Rectal smooth muscle tissue (tissue), 1 donor: ENCODE measurements at regions not wholly inside any gene's neighbourhood (a gene's known extent, or its start where the extent isn't known, plus 50 kb on each side); places are given as distances from the start of the nearest gene placed in this dataset.

Experiments used
- H3K27ac ChIP-seq: one replicate; pipeline ENCODE4 v1.7.0; 2013; ENCODE audit warnings: low read depth, low read length, inconsistent platforms
- H3K27me3 ChIP-seq: one replicate; pipeline ENCODE4 v1.7.0; 2013; ENCODE audit warnings: low read length; ENCODE audit not compliant: control insufficient read depth, insufficient read depth
- H3K36me3 ChIP-seq: one replicate; pipeline ENCODE4 v1.7.0; 2013; ENCODE audit warnings: low read length; ENCODE audit not compliant: control insufficient read depth, insufficient read depth
- H3K4me1 ChIP-seq: one replicate; pipeline ENCODE4 v1.7.0; 2013; ENCODE audit warnings: low read length; ENCODE audit not compliant: control insufficient read depth, insufficient read depth
- H3K4me3 ChIP-seq: one replicate; pipeline ENCODE4 v1.7.0; 2013; ENCODE audit warnings: low read length
- H3K9ac ChIP-seq: one replicate; pipeline ENCODE4 v1.7.0; 2013; ENCODE audit warnings: low read length

DNA sequence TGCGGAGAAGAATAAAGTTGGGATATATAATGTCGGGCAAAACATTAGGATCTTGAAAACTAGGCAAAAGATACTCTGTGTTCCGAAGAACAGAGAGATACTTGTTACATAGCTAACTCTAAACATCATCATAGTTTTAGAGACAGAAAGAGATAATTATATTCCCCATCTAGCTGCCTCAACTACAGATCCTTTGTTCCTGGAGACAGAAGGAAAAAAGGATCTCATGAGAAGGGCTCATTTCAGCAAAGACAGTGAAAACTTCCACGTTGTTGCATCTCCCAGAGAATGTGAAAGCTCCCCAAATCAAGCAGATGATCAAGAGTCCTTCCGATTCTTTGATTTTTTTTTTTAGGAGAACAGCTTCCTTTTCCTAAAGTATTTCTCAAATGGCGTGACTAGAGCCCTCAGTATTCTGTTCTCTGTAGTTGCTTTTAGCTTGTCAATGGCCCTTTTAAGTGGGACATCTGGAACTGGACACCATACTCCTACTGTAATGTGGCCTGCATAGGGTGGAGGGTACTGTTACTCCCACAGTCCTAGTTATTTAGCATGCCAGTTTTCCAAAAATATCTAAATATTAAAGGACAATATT, 1048.2 kb downstream of the TTLL7 start:
- no peaks in the 10 kb centered on the region for H3K27me3 ChIP-seq
- H3K9ac ChIP-seq = no peak overlapping the region
- H3K4me3 ChIP-seq = no peak overlapping the region
- no peaks in the 10 kb centered on the region for H3K36me3 ChIP-seq
- H3K27ac ChIP-seq = no peak overlapping the region
- H3K4me1 ChIP-seq = no peaks in the 10 kb centered on the region

DNA sequence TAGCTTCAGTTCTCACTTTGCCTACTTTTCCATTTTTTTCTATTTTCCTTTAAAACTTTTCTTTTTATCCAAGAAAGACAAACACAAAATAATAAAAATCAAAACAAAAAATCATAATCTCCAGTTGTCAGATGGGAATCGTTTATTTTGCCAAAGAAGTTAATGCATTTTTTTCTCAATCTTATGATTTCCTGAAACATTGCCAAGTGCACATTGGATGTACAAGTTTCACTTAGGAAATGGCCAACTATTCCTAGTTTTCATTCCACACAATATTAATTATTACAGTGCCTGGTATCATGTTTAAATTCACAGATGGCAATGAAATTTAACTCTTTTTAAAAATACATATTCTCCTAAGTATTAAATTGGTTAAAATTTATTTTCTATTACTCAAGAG, 1050.5 kb downstream of the TTLL7 start:
- H3K36me3 ChIP-seq = no peaks in the 10 kb centered on the region
- H3K4me1 ChIP-seq = no peaks in the 10 kb centered on the region
- H3K27me3 ChIP-seq = no peaks in the 10 kb centered on the region
- no peak overlapping the region for H3K9ac ChIP-seq
- H3K4me3 ChIP-seq = no peak overlapping the region
- H3K27ac ChIP-seq = no peak overlapping the region

DNA sequence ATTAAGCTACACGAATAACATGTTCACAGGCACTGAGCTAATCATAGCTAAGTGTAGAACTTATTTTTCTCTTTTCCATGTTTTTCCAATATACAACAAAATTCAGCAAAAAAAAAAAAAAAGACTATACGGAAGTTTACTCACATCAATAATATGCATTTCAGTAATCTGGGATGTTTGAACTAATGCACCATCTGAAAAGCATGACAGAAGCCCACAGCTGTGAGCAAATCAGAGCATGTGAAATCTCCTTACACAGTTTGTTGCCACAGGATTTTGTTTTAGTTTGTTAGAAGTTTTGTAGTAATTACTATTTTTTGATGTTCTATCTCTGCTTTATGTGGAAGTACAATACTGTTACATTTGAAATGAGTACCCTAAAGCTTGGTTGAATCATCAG, 1051.7 kb downstream of the TTLL7 start:
- Histone ChIP-seq H3K27me3 (no peaks in the 10 kb centered on the region), H3K27ac (no peak overlapping the region), H3K4me1 (no peaks in the 10 kb centered on the region), H3K36me3 (no peaks in the 10 kb centered on the region), H3K4me3 (no peak overlapping the region), H3K9ac (no peak overlapping the region)

- Histone ChIP-seq H3K4me3 (no peak overlapping the region), H3K9ac (no peak overlapping the region), H3K27me3 (no peaks in the 10 kb centered on the region), H3K4me1 (no peaks in the 10 kb centered on the region), H3K36me3 (no peaks in the 10 kb centered on the region), H3K27ac (no peak overlapping the region)
These were observed 1052.8 kb downstream of the TTLL7 start for GRCh38 chr1:82946096-82946605.

GRCh38 chr1:82944822-82945221, 1054.1 kb downstream of the TTLL7 start:
- H3K36me3 ChIP-seq = no peaks in the 10 kb centered on the region
- H3K4me1 ChIP-seq = no peaks in the 10 kb centered on the region
- H3K9ac ChIP-seq = no peak overlapping the region
- H3K4me3 ChIP-seq = no peak overlapping the region
- H3K27ac ChIP-seq = no peak overlapping the region
- H3K27me3 ChIP-seq = no peaks in the 10 kb centered on the region

DNA sequence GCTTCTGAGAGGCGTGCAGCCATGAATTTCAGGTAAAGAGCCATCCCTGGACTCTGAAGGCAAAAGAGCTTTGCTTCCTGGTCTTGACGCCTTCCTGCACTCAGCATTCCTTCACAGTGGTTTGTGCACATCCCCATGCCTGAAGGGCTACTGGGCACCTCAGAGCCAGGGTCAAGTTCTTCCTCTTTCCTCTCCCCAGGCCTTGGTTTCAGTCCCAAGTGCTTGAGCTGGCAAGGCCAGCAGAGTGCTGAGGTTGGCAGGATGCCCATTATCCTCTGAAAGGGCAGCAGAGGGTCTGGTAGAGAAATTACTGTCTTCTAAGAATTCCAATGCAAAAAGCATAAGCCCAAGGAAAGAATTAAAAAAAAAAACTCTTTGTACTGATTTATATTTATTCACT, 1064.9 kb downstream of the TTLL7 start:
- H3K27ac ChIP-seq = no peak overlapping the region
- H3K9ac ChIP-seq = no peak overlapping the region
- no peaks in the 10 kb centered on the region for H3K36me3 ChIP-seq

DNA sequence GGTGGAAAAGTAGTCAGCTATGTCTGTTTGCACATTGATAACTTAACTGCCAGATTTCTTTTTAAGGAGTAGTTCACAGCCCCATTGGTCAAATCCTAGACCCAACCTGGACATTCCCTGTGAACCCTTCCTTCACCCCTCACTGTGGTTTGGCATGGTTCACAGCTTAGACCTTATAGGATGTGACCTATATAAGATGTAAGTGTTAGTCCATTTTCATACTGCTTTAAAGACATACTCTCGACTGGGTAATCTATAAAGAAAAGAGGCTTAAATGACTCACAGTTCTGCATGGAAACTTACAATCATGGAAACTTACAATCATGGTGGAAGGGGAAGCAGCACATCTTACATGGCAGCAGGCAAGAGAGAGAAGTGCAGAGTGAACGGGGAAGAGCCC, 1066.2 kb downstream of the TTLL7 start:
- H3K27ac ChIP-seq = no peak overlapping the region
- H3K4me1 ChIP-seq = no peaks in the 10 kb centered on the region

More for the DNA sequence above, 1064.9 kb downstream of the TTLL7 start:
- no peaks in the 10 kb centered on the region for H3K27me3 ChIP-seq
- H3K4me3 ChIP-seq = no peak overlapping the region
- no peaks in the 10 kb centered on the region for H3K4me1 ChIP-seq

GRCh38 chr1:82932207-82932606, 1066.7 kb downstream of the TTLL7 start:
- Histone ChIP-seq H3K27ac (no peak overlapping the region), H3K36me3 (no peaks in the 10 kb centered on the region), H3K9ac (no peak overlapping the region), H3K4me1 (no peaks in the 10 kb centered on the region), H3K4me3 (no peak overlapping the region), H3K27me3 (no peaks in the 10 kb centered on the region)

More for the DNA sequence above, 1066.2 kb downstream of the TTLL7 start:
- Histone ChIP-seq H3K27me3 (no peaks in the 10 kb centered on the region), H3K36me3 (no peaks in the 10 kb centered on the region), H3K4me3 (no peak overlapping the region), H3K9ac (no peak overlapping the region)

DNA sequence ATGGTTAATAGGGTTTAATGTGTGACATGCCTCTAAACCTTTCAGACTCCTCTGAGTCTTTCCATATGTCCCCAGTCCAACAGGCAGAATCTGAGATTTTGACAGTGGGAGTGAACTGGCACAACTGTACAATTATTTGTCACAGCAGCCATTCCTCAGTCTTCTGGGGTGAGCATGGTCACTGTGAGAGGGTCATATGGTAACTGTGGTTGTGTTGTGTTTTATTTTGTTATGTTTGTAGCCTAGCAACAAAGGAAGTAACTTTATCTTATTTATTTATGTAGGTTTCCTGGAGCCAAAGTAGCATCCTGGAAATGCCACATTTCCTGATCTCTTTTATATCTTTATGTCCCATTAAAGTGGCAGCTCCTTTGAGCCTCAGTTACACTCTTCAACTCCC, 1067.9 kb downstream of the TTLL7 start:
- Histone ChIP-seq H3K4me1 (no peaks in the 10 kb centered on the region), H3K27me3 (no peaks in the 10 kb centered on the region), H3K27ac (no peak overlapping the region), H3K4me3 (no peak overlapping the region), H3K36me3 (no peaks in the 10 kb centered on the region), H3K9ac (no peak overlapping the region)

DNA sequence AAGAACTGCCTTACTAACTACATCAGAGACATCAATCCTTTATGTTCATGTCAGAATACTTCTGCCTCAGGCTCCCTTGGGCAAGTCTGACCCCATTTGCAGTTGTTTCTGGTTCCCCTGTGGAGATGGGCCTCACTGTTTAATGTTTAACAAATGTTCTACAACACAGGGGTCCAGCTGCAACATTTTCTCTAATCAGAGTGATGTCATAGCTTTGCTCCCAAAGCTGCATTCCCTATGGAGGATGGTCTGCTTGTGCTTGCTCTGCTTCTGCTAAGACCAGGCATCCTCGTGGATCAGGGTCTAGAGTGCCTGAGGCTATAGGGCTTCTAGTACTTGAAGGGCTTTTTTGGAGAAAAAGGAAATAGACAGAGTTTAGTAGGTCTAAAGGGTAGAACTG, 1071.2 kb downstream of the TTLL7 start:
- no peak overlapping the region for H3K9ac ChIP-seq
- H3K36me3 ChIP-seq = no peaks in the 10 kb centered on the region
- no peaks in the 10 kb centered on the region for H3K27me3 ChIP-seq
- H3K27ac ChIP-seq = no peak overlapping the region
- no peak overlapping the region for H3K4me3 ChIP-seq
- no peaks in the 10 kb centered on the region for H3K4me1 ChIP-seq

DNA sequence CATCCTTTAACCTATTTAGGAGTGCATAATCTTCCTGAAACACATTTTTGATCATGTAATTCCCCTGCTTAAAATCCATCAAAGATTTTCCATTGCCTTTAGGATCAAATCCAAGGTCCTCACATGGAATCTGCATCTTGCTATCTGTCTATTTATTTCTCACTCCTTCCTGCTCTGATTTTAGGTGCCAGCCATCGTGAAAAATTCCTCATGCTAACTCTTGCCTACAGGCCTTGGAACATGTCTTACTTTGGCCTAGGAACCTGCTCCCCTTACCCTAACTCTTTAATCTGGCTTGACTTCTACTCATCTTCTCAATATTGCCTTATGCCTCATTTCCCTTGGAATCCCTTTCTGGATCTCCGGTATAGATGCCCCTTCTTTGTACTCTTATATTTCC, 1074.3 kb downstream of the TTLL7 start:
- no peaks in the 10 kb centered on the region for H3K27me3 ChIP-seq
- H3K4me3 ChIP-seq = no peak overlapping the region
- no peak overlapping the region for H3K27ac ChIP-seq
- no peaks in the 10 kb centered on the region for H3K4me1 ChIP-seq
- H3K36me3 ChIP-seq = no peaks in the 10 kb centered on the region
- H3K9ac ChIP-seq = no peak overlapping the region

- H3K27ac ChIP-seq = no peak overlapping the region
- H3K27me3 ChIP-seq = no peaks in the 10 kb centered on the region
- H3K9ac ChIP-seq = no peak overlapping the region
- no peaks in the 10 kb centered on the region for H3K36me3 ChIP-seq
- no peak overlapping the region for H3K4me3 ChIP-seq
- H3K4me1 ChIP-seq = no peaks in the 10 kb centered on the region
These were observed 1075.0 kb downstream of the TTLL7 start for GRCh38 chr1:82923931-82924330.

- Histone ChIP-seq H3K27me3 (no peaks in the 10 kb centered on the region), H3K4me1 (no peaks in the 10 kb centered on the region), H3K36me3 (no peaks in the 10 kb centered on the region), H3K4me3 (no peak overlapping the region), H3K27ac (no peak overlapping the region), H3K9ac (no peak overlapping the region)
These were observed 1077.2 kb downstream of the TTLL7 start for GRCh38 chr1:82921759-82922158.
